Stimulated activated CD4-positive, alpha-beta T cell treated with anti-CD3 and anti-CD28 coated beads, Interleukin-12 subunit alpha, Interleukin-12 subunit beta, amount 100 ng/mL, for 4 hours (primary cell): ENCODE measurements at regions not wholly inside any gene's neighbourhood (a gene's known extent, or its start where the extent isn't known, plus 50 kb on each side); places are given as distances from the start of the nearest gene placed in this dataset.

ENCODE experiments used
- DNase-seq: peaks from one replicate; pipeline ENCODE4 v3.0.0-alpha.2; 2020

- no peak for DNase-seq
These were observed 260.6 kb downstream of the ETS1 start for GRCh38 chr11:128326791-128327190.

DNA sequence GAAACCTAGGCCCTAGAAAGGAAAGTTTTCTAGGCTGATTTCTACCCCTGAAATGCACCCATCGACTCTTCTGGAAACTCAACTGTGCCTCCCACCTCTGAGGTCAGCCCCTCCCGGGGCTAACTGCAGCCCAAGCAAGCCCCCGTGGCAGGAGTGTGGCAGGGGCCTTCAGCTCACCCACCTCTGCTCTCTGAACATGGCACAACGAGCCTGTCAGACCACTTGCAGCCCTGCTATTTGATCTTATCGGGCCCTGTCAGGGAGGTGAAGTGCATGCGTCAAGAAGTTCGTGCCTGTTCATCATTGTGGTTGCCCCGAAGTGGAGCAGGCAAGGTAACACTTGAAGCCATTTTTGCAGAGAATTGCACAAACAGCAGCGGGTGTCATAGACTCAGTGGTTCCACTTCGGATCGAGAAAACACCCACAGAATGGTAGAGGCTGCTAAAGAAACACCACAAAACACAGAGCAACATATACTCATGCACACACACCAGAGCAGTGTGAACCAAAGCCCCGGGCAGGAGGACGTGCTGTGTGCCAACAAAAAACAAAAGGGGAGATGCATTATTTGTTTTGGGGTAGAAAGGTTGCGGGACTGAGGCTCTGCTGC is 262.7 kb downstream of the ETS1 start:
- peak; percentile 53 for DNase-seq

- no peak for DNase-seq
These were observed 263.3 kb downstream of the ETS1 start for GRCh38 chr11:128324051-128324481.

DNA sequence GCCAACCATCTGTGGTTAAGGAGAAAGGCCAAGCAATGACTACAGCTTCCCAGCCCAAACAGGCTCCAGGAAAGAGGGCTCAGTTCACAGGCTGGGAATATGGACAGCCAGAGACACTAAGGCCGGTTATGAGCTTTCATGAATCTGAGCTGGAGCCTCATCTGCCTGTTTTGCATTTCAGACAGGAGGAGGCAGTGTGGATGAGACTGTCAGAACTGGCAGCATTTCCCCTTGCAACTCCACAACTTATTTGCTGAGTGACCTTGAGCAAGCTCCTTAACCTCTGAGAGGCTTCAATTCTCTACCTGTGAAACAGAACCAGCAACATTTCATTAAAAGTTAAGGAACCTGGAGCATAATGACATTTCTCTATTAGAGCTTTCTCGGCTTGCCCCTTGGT is 264.0 kb downstream of the ETS1 start:
- no peak for DNase-seq

DNA sequence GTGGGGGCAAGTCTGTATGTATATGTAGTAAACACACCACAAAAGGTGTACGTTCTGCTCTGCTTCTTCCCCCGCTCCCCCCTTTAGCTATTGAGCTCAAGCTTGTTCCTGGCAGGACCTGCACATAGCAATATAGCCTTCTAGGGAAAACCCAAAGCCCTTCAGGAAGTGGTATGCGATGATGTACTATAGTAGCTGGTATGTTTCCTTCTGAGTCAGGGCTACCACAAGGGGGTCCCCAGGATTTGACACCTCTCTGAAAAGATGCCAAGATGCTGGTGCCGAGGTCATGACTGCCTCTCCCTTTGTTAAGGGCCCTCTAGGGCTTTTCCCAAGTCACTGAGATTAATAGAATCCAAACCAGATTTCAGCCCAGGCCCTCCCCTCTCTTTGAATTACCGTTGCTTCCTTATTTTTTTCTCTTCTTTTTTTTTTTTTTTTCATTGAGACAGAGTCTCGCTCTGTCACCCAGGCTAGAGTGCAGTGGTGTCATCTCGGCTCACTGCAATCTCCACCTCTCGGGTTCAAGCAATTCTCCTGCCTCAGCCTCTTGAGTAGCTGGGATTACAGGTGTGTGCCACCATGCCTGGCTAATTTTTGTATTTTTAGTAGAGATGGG is 268.4 kb downstream of the ETS1 start:
- DNase-seq = peak; percentile 53

DNA sequence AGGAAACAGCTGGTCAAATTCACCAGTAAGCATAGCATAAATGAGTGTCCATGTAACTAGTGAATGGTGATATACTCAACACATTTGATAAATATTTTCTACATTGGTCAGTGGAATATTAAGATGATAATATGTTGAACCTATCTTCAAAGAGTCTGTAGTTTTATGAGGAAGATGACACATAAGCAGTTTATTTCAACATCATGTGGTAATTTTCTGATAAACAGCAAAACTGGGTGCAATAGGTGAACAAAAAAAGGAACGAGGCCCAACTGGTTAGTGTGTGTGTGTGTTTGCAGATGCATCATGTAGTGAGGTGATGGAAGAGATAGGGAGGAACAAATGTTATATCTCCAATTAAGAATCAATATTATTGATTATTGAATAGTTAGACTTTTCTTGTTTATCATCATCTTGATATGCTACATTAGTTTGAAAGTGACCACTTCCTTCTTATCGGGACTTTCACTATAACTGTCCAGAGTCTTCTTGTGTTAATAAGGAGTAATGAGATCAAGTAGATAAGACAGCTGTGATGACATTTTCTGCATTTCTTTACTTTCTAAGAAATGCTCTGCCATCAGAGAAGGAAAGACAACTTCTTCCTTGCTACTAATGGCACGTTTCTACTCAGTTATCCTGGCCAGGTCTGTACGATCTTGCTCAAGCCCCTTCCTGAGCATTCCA is 270.7 kb downstream of the ETS1 start:
- DNase-seq = no peak

DNA sequence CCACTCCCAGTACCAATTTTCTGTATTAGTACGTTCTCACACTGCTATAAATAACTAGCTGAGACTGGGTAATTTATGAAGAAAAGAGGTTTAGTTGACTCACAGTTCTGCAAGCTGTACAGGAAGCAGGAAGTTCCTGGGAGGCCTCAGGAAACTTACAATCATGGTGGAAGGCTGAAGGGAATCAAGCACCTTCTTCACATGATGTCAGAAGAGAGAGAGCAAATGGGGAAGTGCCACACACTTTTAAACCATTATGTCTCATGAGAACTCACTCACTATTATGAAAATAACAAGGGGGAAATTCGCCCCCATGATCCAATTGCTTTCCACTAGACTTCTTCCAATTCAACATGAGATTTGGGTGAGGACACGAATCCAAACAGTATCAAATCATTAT is 271.4 kb downstream of the ETS1 start:
- no peak for DNase-seq

GRCh38 chr11:128313931-128314330 is 273.4 kb downstream of the ETS1 start:
- no peak for DNase-seq

DNA sequence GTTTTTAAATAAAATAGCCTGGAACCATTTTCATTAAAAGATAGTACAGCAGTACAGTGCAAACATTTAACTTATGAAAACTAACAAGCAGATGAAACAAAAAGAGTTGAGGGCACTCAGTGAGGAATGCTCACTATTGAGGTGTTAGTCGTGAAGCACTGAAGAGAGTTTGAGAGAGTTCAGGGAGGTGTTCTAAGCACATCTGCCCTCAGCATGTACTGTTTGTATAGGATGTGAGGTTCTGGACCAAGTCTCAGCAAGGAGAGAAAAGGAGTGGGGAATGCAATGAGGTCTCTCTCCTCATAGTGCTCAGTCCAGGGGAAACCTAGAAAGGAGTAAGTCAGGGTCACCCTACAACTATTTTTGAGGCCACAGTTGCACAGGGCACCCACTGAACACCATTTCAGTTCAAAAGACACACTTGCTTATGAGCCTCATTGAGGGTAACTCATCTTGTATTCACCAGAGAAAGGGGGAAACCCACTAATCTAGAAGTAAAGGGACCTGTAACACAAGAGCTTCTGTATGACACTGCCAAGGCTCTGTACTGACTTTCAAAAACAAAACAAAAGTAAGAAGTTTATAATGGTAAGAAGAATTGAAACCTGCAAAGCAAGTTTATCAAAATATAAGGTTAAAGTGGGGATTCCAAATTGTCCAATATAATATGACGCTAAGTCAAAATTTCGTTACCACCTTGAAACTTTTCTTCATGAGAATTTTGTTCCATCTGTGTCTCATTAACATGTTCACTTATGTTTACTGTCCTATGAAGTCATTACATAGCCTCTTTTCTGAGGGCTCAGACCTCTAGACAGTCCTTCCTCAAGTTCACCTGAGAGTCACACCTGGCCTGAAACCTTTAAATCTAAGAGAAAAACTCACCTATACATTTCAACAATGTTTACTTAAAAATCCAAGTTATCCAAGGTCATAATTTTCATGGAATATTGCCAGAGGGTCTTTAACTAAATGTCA is 275.3 kb downstream of the ETS1 start:
- no peak for DNase-seq

DNA sequence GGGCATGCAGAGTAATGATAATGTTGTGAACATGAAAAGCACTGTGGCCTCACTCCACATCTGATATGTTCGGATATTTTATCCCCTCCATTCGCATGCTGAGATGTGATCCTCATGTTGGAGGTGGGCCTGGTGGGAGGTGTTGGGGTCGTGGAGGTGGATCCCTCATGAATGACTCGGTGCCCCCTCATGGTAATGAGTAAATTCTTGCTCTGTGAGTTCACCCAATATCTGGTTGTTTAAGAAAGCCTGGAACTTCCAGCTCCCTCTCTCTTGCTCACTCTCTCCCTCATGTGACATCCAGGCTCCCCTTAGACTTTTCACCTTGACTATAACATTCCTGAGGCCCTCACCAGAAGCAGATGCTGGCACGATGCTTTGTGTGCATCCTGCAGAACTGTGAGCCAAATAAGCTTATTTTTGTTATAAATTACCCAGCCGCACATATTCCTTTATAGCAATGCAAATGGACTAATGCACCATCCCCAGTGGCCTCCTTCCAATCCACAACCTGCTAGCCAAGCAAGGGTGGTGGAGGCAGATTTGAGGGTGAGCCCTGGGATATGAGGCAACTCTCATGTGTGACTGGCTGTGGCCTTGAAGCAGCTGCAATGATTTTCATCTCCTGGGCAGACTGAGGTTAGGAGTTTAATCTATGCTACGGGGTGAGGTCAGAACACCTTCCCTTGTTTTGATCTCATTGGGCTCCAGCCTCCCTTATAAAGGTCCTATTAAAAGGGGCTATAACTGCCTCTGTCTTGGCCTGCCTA is 276.5 kb downstream of the ETS1 start:
- DNase-seq = no peak

DNA sequence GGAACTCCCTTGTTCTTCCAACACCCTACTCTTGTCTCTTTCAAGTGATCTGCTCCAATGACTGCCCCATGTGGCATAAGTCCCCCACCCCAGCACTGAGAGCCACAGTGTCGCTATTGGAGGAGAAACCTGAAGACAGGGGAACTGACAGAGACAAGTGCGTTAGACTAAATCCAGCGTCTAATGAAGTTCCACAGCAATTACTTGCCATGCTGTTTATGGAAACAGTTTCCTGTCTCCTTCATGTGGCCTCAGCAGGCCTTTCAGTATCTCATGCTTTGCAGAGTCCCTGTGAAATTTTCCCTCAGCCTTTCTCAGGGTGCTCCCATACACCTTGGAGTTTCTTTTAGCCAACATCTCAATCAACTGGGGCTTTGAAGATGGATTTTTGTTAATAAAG is 277.4 kb downstream of the ETS1 start:
- no peak for DNase-seq

DNA sequence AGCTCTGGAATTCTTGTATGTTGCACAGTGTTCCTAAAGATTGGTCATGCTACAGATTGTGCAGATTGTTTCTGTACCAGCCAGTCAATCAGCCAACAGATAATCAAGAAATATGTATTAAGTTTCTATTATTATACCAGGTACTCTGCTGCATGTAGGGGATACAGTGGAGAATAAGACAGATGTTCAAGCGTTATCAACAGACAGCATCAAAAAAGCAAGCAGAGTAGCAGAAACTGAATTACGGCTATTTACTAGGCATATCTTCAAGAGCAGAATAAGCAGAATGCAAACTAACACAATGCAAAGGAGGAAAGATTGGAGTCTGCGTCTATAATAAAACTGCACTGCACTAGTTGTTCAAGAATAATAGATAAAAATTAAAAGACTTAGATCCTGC is 278.6 kb downstream of the ETS1 start:
- no peak for DNase-seq

DNA sequence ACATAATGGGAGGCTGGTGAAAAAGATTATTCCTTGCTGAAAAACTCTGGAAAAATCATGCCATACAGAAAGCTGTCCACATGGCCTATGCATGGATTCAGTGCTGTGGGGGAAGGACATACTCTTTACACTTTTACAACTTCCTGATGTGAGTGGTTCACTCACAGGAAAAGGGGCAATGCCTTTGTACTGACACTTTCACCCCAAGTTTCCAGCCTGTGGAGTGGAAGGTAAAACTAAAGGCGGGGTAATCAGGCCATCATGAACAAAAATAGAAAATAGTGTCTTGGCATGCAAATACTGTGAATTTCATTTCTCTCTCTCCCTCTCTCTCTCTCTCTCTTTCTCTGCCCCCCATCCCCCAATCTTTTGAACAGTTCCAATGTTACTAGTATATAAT is 281.8 kb downstream of the ETS1 start:
- DNase-seq = no peak

- no peak for DNase-seq
These were observed 282.5 kb downstream of the ETS1 start for GRCh38 chr11:128304666-128305485.

- no peak for DNase-seq
These were observed 283.2 kb downstream of the ETS1 start for GRCh38 chr11:128304116-128304515.

DNA sequence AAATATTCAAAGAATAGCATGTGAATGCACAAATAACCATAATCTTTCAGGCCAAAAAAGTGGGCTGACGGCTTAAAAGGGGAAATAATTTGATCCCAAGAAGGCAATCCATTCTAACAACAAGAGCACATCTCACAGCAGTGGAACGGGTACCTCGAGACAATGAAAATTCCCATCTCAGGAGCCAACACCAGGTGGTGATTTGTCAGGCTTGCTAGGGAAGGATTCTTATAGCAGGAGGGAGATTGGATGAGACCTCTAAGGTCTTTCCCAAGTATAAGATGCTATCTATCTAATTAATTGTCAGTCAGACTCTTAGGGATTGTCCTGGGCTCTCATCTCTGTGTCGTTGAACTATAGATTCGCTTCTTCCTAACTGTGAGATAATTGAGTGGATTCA is 284.0 kb downstream of the ETS1 start:
- DNase-seq = no peak

- no peak for DNase-seq
These were observed 284.8 kb downstream of the ETS1 start for GRCh38 chr11:128302425-128303186.

GRCh38 chr11:128301756-128302155 is 285.6 kb downstream of the ETS1 start:
- DNase-seq = no peak

DNA sequence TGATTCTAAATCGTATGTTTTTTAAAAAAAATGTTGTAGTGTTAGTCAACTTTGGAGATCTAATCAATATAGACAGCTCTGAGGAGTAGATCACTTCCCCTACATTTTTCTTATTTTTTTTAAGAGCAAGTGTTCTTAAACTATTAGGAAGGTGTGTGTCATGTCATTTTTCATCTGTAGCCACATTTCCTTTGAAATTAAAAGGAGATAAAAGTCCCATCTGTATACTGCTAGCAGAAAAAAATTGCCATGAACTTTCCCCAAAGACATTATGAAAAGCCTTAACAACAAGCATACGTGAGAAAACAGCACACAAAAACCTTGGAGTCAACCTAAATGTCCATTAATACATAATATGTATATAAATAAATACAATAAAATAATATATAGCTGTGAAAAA is 286.6 kb downstream of the ETS1 start:
- no peak for DNase-seq

DNA sequence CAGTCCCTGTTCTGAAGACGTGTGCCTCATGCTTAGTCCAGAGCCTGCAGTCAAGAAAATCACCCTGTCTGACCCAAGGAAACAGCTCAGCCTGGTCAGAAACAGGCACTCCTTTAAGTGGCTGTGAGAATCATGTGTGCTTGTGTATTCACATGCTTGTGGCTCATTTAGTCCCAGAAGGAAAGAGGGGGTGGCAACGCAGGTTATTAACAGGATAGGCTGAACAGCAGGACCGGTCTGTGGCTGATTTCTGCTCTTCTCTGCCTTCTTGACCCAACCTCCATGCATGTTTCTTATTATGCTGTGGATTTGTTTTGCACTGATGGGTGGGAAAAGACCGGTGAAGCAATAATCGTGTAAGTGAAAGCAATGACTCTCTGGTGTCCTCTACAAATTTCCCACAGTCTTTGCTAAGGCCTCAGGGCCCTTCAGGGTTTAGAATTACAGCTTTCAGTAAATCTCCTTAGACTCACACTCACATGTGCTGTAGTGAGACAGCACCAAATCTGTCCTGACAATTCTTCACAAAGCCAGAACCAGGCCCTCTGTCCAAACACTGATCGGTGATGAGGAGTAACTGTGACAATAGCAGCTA is 288.1 kb downstream of the ETS1 start:
- DNase-seq = no peak
